MCF 10A (cell line): ENCODE measurements at regions not wholly inside any gene's neighbourhood (a gene's known extent, or its start where the extent isn't known, plus 50 kb on each side); places are given as distances from the start of the nearest gene placed in this dataset.

Experiments
- BruUV-seq: library from RNA; stranded (reverse); fragments of 400-500 nt; replicated peaks from 2 replicates; lab custom pipeline; 2021; lab: Mats Ljungman, UMichigan
- CTCF ChIA-PET: fragments of 300-600 bp; sonication (Branson Sonifier 250); formaldehyde crosslinking; extraction: SDS; loops from one replicate; lab custom pipeline; 2021; ENCODE audit warnings: antibody characterized with exemption, inconsistent platforms; lab: Yijun Ruan, JAX
- POLR2A ChIA-PET: fragments of 300-600, 350-650 bp; sonication (Branson Sonifier 250); formaldehyde crosslinking; extraction: SDS; loops from one replicate; lab custom pipeline; 2020; ENCODE audit warnings: antibody characterized with exemption, inconsistent platforms; lab: Yijun Ruan, JAX
- DNase-seq: peaks from one replicate; pipeline ENCODE4 v3.0.0-alpha.2; 2018; ENCODE audit not compliant: unreplicated experiment
- H3K27ac Mint-ChIP-seq: one replicate; pipeline ENCODE4 v1.8.0; 2022; ENCODE audit warnings: mild to moderate bottlenecking, low read depth, mixed read lengths; ENCODE audit not compliant: unreplicated experiment
- H3K27me3 Mint-ChIP-seq: one replicate; pipeline ENCODE4 v1.8.0; 2022; ENCODE audit warnings: mixed read lengths; ENCODE audit not compliant: insufficient read depth, unreplicated experiment
- H3K36me3 Mint-ChIP-seq: one replicate; pipeline ENCODE4 v1.8.0; 2022; ENCODE audit warnings: mild to moderate bottlenecking, moderate library complexity, mixed read lengths; ENCODE audit not compliant: insufficient read depth, unreplicated experiment
- H3K4me1 Mint-ChIP-seq: one replicate; pipeline ENCODE4 v1.8.0; 2022; ENCODE audit warnings: mixed read lengths; ENCODE audit not compliant: insufficient read depth, unreplicated experiment
- H3K4me3 Mint-ChIP-seq: one replicate; pipeline ENCODE4 v1.8.0; 2022; ENCODE audit warnings: mild to moderate bottlenecking, moderate library complexity, mixed read lengths; ENCODE audit not compliant: unreplicated experiment
- H3K9me3 Mint-ChIP-seq: one replicate; pipeline ENCODE4 v1.8.0; 2022; ENCODE audit warnings: mixed read lengths; ENCODE audit not compliant: unreplicated experiment
- intact Hi-C: fragments of 100-400 bp; cut with micrococcal nuclease; formaldehyde crosslinking; loops from 2 replicates; pipeline ENCODE4 v1.14.1; 2022
- TF ChIP-seq, protein P1 (sequence below): fragments of 200-600 bp; IDR thresholded peaks from one replicate; pipeline ENCODE4 v1.8.0; 2022; ENCODE audit warnings: antibody characterized with exemption, mild to moderate bottlenecking; ENCODE audit not compliant: unreplicated experiment

DNA sequence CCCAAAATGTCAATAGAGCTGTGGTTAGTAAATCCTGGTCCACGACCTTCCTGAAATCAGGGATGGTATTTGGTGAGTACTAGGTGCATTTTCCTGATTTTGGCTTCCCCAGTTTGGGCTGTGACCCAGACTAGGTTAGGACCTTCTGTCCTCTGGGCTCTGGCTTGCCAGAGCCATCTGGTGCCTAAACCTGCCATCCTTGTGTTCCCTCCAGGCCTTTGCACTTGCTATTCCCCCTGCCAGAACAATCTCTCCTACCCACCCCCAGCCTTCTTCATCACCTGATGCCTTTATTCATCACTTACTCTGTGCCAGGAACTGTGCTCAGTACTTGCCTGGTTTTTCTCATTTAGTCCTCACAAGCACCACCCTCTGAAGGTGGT lies 216.7 kb downstream of the RBM19 start:
- Mint-ChIP-seq H3K4me1 (no peaks in the 10 kb centered on the region), H3K9me3 (no peaks in the 10 kb centered on the region), H3K27me3 (peaks cover 98% of the 10 kb centered on the region), H3K4me3 (no peak overlapping the region), H3K36me3 (no peaks in the 10 kb centered on the region), H3K27ac (no peak overlapping the region)
- ChIA-PET CTCF (no interaction called here), POLR2A (no interaction called here)
- TF ChIP-seq, protein P1, sequence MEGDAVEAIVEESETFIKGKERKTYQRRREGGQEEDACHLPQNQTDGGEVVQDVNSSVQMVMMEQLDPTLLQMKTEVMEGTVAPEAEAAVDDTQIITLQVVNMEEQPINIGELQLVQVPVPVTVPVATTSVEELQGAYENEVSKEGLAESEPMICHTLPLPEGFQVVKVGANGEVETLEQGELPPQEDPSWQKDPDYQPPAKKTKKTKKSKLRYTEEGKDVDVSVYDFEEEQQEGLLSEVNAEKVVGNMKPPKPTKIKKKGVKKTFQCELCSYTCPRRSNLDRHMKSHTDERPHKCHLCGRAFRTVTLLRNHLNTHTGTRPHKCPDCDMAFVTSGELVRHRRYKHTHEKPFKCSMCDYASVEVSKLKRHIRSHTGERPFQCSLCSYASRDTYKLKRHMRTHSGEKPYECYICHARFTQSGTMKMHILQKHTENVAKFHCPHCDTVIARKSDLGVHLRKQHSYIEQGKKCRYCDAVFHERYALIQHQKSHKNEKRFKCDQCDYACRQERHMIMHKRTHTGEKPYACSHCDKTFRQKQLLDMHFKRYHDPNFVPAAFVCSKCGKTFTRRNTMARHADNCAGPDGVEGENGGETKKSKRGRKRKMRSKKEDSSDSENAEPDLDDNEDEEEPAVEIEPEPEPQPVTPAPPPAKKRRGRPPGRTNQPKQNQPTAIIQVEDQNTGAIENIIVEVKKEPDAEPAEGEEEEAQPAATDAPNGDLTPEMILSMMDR = no peak
- BruUV-seq = no TSS peak
- intact Hi-C loops = no loop called here
- no peak for DNase-seq

DNA sequence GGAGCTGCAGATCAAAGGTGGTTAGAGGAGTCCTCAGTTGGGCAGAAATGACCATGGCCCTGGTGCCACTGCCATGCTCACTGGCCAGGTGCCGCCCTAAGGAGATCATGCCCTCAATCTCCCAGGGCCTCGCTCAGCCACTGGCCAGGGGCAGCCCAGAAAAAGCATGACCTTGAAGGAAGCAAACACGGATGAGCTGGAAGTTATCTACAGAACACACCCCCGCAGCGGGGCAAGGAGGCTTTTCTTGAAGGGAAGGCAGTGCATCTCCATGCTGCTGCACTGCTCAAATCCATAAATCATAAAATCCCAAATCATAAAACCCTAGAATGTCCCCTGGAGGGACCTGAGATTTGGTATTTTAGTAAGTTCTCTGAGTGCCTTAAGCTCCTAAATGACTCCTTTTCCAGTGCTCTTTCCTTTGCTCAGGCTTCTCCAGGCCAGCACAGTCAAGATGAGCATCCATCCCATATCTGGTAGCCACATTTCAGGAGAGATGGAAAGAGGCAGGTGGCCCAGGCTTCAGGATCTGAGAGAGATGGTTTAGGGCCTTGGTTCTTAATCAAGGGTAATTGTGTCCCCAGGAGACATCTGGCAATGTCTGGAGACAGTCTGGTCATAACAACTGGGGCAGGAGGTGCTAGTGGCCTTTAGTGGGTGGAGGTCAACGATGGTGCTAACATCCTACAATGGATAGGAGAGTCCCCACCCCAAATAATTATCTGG lies 217.3 kb downstream of the RBM19 start:
- Mint-ChIP-seq H3K4me1 (no peaks in the 10 kb centered on the region), H3K4me3 (no peak overlapping the region), H3K27me3 (peaks cover 98% of the 10 kb centered on the region), H3K27ac (no peak overlapping the region), H3K9me3 (no peaks in the 10 kb centered on the region), H3K36me3 (no peaks in the 10 kb centered on the region)
- CTCF ChIA-PET = no interaction called here
- no peak for DNase-seq
- intact Hi-C loops = no loop called here
- POLR2A ChIA-PET = no interaction called here
- BruUV-seq = no TSS peak
- TF ChIP-seq, protein P1 = no peak

DNA sequence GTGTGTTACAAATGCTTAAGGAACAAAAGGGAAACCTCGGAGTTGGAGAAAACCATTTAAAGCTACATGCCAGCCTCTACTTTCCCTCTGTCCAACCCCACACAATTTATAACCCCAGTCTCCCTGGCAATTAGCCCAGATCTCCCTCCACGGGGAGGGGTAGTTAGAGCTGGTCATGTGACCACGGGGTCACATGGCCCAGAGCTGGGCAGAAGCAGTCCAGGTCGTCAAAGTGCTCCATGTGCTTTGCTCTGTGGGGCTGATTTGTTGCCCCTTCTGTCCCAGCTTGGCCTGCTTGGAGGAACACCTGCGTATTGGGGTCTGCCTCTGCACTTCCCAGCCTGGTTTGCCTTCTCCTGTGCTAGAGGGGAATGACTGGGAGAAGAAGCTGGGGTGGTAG lies 219.1 kb downstream of the RBM19 start:
- H3K36me3 Mint-ChIP-seq = no peaks in the 10 kb centered on the region
- no peak overlapping the region for H3K27ac Mint-ChIP-seq
- DNase-seq = peak; percentile 3
- ChIA-PET CTCF (interaction anchor here (0.9 kb wide), 1 partner anchor 70 kb away, joined by 3 read pairs; no protein-coding TSS in a partner anchor), POLR2A (no interaction called here)
- H3K4me1 Mint-ChIP-seq = no peaks in the 10 kb centered on the region
- TF ChIP-seq, protein P1 = no peak
- intact Hi-C loops = no loop called here
- no peaks in the 10 kb centered on the region for H3K9me3 Mint-ChIP-seq
- H3K27me3 Mint-ChIP-seq = peaks cover 95% of the 10 kb centered on the region
- no peak overlapping the region for H3K4me3 Mint-ChIP-seq
- no TSS peak for BruUV-seq

DNA sequence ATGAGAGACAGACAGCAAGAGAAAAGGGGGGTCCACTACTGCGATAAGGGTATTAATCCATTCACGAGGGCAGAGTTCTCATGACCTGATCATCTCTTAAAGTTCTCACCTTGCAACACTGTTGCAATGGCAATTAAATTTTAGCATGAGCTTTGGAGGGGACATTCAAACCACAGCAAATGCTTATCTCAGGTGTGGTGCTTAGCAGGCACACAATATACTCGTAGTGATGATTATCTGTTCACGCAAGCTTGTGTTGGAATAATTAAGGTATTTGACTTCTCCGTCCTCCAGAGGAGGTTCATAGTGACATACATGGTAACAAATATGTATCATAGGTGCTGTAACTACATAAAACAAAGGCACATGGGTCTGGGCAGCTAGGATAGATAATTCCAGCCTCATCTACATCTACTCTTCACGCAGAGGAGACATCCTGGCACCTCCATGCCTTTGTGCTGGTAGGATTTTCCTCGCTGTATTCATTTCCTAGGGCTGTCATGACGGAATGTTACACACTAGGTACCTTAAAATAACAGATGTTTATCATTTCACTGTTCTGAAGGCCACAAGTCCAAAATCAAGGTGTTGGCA lies 221.2 kb downstream of the RBM19 start:
- H3K4me1 Mint-ChIP-seq = no peaks in the 10 kb centered on the region
- no TSS peak for BruUV-seq
- H3K9me3 Mint-ChIP-seq = no peaks in the 10 kb centered on the region
- peaks cover 89% of the 10 kb centered on the region for H3K27me3 Mint-ChIP-seq
- H3K27ac Mint-ChIP-seq = no peak overlapping the region
- TF ChIP-seq, protein P1 = no peak
- ChIA-PET CTCF (no interaction called here), POLR2A (no interaction called here)
- H3K4me3 Mint-ChIP-seq = no peak overlapping the region
- DNase-seq = no peak
- H3K36me3 Mint-ChIP-seq = no peaks in the 10 kb centered on the region
- intact Hi-C loops = no loop called here
